ENCODE measurements at regions not wholly inside any gene's neighbourhood (a gene's known extent, or its start where the extent isn't known, plus 50 kb on each side); places are given as distances from the start of the nearest gene placed in this dataset.

GRCh38 chr21:36554411-36555157 lies 74.7 kb upstream of the CLDN14 start:
- DNase-seq (ENCODE audit: low read depth in 4 of 4, low spot score in 2 of 4), result no peak

GRCh38 chr21:36555199-36555800 lies 75.4 kb upstream of the CLDN14 start:
- no peak for DNase-seq (ENCODE audit: low read depth in 4 of 4, low spot score in 2 of 4)

DNA sequence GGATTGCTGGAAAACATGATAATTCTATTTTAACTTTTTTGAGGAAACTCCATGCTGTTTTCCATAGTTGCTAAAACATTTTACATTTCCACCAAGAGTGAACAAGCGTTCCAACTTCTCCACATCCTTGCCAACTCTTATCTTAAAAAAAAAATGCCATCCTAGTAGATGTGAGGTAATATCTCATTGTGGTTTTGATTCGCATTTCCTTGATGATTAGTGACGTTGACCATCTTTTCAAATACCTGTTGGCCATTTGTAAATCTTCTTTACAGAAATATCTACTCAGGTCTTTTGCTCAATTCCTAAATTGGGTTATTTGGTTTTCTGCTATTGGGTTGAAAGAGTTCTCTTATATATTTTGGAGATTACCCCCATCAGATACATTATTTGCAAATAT lies 77.4 kb upstream of the CLDN14 start:
- no peak for DNase-seq (ENCODE audit: low read depth in 4 of 4, low spot score in 2 of 4)

- DNase-seq (ENCODE audit: low read depth in 4 of 4, low spot score in 2 of 4), result no peak
These were observed 81.1 kb upstream of the CLDN14 start for GRCh38 chr21:36560933-36561575.

DNA sequence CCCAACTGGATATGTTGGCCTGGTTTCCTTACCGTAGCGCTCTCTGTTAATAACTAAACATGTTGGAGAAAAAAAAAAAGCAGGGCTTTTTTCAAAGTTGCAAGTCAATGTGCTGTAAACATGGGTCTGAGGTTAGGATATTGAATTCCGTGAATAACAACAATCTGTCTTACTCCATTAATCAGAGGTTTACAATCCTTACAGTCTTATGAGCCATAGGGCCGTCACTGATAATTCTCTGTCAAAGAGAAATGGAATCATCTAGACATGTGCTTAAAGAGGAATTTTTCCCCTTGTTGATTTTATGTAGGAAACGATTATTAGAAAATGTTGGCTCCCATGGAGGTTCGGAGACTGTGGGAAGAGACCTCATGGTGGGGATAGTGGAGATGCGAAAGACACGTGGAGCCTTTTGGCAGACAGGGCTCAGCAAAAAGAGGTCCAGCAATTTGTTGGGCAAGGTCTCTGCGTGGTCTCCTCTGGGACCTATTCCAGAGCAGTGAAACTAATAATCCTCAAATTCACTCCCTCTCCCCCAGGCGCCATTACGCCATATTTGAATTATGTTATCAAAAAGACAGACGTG lies 83.5 kb upstream of the CLDN14 start:
- no peak for DNase-seq (ENCODE audit: low read depth in 4 of 4, low spot score in 2 of 4)

DNA sequence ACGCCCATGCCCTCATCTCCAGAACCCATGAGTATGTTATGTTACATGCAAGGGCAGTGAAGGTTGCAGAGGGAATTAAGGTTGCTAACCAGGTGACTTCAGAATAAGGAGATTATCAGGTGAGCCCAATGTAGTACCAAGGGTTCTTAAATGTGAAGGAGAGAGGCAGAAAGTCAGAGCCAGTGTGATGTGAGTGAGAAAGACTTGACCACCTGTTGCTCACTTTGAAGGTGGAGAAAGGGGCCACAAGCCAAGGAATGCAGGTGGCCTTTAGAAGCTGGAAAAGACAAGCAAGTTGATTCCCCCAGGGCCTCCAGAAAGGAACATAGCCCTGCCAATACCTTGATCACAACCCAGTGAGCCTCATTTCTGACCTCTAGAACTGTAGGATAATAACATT lies 84.7 kb upstream of the CLDN14 start:
- no peak for DNase-seq (ENCODE audit: low read depth in 4 of 4, low spot score in 2 of 4)

DNA sequence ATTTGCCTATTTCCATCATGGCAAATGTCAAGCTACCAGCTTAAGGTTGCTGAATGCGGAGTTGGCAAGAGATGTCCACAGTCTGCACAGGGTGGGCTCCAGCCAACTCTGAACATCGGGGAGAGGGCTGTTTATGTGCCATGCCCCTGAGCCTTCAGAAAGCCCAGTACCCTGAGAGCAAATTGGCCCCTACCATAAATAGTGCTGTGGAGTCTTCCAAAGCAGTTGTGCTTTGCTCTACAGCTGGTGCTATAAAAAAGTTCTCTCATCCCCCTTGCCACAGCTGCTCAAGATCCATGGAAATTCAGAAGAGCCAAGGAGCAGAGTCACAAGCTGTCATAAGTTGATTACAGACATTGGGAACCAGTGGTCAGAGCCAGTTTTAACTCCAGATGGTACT lies 85.6 kb upstream of the CLDN14 start:
- DNase-seq (ENCODE audit: low read depth in 4 of 4, low spot score in 2 of 4), result no peak

DNA sequence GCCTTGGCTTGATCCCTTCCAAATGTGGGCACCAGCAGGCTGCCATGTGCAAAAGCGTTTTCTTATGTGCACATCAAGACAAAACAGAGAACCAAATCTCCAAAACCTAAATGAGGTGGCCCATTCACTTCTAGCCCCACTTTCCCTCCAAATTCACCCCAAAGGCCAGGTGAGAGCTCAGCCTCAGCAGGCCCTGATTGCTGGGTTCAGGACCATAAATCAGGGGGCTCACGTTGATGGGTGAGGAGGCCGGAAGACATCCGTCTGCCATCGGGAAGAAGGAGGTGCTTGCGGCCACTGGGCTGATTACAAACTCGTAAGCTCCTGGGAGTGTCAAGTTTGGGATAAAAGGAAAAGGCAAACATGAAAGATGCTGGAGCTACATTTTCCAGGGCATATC lies 86.7 kb upstream of the CLDN14 start:
- no peak for DNase-seq (ENCODE audit: low read depth in 4 of 4, low spot score in 2 of 4)

DNA sequence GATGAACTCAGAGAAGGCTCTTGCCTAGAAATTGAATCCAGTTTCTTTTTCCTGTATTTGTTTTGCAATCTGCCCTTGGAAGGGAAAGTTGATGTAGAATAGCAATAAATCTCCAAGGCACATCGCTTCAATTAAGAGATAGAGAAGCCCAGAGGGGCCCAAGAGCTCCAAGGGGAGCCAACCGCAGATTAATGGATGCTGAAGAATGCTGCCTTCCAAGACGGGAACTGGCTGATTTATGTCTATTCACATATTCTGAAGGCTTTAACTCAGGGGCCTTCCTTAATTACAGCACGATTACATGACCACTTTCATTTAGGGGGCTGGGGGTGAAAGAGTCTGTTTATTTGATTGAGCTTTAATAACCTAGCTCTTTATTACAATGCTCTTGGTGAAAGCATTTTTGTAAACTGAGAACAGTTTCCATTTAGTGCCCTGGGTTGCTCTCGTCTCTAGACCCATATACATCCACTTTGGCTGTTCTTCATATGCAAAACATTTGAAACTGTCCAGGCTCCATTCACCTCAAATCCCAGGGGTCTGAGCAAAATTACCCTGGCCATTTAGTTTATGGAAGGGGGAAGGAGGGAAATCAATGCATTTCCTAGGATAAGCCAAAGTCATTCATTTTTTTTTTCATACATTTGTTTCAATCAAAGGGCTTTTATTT lies 87.4 kb upstream of the CLDN14 start:
- DNase-seq (ENCODE audit: low read depth in 4 of 4, low spot score in 2 of 4), result no peak

- no peak for DNase-seq (ENCODE audit: low read depth in 4 of 4, low spot score in 2 of 4)
These were observed 89.6 kb upstream of the CLDN14 start for GRCh38 chr21:36569511-36569910.

- no peak for DNase-seq (ENCODE audit: low read depth in 4 of 4, low spot score in 2 of 4)
These were observed 91.6 kb upstream of the CLDN14 start for GRCh38 chr21:36571556-36571955.

DNA sequence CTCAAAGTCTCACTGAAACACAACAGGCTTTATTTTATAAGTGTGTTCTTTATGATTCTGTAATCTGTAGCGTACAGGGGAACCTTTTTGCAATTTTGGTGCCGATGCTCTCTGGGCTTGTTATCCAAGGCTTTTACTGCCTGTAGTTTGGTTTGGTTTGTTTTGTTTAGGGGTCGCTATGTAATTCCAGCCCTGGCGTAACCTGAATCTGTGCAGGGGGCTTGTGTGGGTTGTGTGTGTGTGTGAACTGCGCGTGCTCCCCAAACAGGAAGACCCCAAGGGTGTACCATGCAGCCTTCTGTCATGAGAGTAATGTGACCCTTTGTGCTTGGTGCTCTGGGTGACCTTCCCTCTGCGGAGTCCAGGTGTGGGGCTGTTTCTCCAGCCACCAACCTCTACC lies 92.1 kb upstream of the CLDN14 start:
- no peak for DNase-seq (ENCODE audit: low read depth in 4 of 4, low spot score in 2 of 4)

DNA sequence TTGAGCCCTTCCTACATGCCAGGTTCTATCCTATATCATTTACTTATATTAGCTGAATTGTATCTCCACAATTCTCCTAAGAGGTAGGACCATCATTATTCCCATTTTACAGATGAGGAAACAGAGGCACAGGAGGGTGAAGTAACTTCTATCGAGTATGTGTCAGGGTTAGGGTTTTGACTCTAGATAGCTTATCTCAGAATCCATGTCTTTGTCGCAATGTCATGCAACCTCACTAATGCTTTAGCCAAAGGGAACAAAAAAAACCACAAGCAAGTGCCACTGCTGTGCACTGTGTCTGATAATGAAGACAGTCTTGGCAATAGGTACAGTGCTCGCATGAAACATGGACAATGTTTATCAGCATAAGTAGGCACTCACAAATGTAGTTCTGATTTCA lies 95.4 kb upstream of the CLDN14 start:
- no peak for DNase-seq (ENCODE audit: low read depth in 4 of 4, low spot score in 2 of 4)

GRCh38 chr21:36576441-36576840 lies 96.5 kb upstream of the CLDN14 start:
- no peak for DNase-seq (ENCODE audit: low read depth in 4 of 4, low spot score in 2 of 4)

GRCh38 chr21:36579898-36580297 lies 100.0 kb upstream of the CLDN14 start:
- DNase-seq (ENCODE audit: low read depth in 4 of 4, low spot score in 2 of 4), result no peak

- no peak for DNase-seq (ENCODE audit: low read depth in 4 of 4, low spot score in 2 of 4)
These were observed 102.3 kb upstream of the CLDN14 start for GRCh38 chr21:36582271-36582670.

DNA sequence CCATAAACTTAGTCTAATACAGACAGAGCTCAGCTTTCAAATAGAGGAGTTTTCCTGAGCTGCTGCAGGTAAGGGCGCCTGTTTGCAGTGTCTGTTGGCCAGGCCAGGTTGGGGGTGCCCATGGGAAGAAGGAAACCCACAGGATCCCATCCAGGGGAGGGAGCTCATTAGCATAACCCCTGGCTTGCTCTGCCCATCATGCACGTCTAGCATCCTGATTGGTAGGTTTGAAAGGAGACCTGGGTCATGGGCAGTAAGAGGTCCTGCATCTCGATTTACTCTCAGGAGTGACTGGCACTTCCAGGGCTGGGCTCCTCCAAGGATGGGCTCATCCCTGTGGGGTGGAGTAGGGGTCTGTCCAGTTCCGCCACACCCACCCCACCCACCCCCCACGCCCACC lies 103.7 kb upstream of the CLDN14 start:
- DNase-seq (ENCODE audit: low read depth in 4 of 4, low spot score in 2 of 4), result no peak

DNA sequence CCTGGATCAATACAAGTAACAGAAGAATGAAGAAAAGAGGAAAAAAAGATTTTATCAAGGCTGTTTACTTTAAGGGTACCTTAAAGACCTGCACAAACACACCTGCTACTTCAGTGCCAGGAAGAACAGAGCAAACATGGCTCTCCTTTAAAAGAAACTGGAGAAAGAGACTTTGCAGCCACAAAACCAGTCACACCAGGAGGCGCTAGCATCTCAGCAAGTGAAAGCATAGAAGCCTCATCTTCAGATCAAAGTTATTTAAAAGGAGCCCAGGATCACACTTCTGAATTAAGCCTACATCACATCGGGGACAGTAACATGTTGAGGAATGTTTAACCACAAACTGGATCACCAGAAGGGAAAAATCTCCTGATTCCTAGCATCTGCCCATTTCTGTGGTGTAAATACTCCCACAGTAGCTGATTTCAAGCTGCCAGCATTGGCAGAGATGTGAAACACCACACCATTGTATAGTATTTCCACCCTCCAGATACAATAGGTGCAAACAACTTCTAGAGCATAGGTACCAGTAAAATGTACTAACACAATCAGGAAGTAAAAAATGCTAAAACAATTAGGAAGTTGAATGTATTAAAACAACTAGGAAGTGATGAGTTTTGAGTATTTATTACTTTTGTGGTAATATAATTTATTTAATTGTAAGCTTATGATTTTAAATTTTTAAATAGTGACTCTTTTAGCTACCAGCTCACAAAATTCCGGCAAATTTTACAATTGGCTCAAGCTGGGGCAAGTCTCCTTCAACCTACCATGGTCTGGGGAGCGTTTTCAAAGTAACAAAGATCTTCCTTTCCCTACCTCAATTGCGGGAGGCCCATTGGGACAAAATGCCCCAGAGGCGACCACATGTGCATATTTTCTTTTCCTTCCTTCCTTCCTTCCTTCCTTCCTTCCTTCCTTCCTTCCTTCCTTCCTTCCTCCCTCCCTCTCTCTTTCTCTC lies 105.3 kb upstream of the CLDN14 start:
- DNase-seq (ENCODE audit: low read depth in 4 of 4, low spot score in 2 of 4), result no peak

GRCh38 chr21:36587388-36587787 lies 107.5 kb upstream of the CLDN14 start:
- no peak for DNase-seq (ENCODE audit: low read depth in 4 of 4, low spot score in 2 of 4)

- no peak for DNase-seq (ENCODE audit: low read depth in 4 of 4, low spot score in 2 of 4)
These were observed 109.5 kb upstream of the SIM2 start for GRCh38 chr21:36589352-36589971.
